Panc1 (cell line): ENCODE measurements at regions not wholly inside any gene's neighbourhood (a gene's known extent, or its start where the extent isn't known, plus 50 kb on each side); places are given as distances from the start of the nearest gene placed in this dataset.

Experiments used
- CTCF ChIP-seq: fragments of 450-650 bp; IDR thresholded peaks from 2 replicates; pipeline ENCODE4 v1.5.1; 2017; ENCODE audit warnings: mild to moderate bottlenecking
- POLR2AphosphoS5 ChIP-seq: IDR thresholded peaks from 2 replicates; pipeline ENCODE4 v1.6.1; 2012; ENCODE audit warnings: mild to moderate bottlenecking, low read depth, low read length, moderate library complexity
- REST ChIP-seq, 2 experiments: IDR thresholded peaks; 2 replicates each; pipeline ENCODE4 v1.6.1; 2011 to 2012; ENCODE audit warnings: low read depth in 2 of 2, control low read depth in 1 of 2, low read length in 1 of 2, mild to moderate bottlenecking in 1 of 2, moderate library complexity in 1 of 2; ENCODE audit not compliant: insufficient read depth in 1 of 2
- SIN3A ChIP-seq: IDR thresholded peaks from 2 replicates; pipeline ENCODE4 v1.6.1; 2012; ENCODE audit warnings: low read depth, mild to moderate bottlenecking, low read length, moderate library complexity, borderline replicate concordance; ENCODE audit not compliant: insufficient read depth
- TCF7L2 ChIP-seq: IDR thresholded peaks from 2 replicates; pipeline ENCODE4 v1.6.1; 2011; ENCODE audit warnings: mild to moderate bottlenecking, low read depth, low read length, inconsistent platforms

- TF ChIP-seq CTCF (no peak), REST (IDR thresholded peaks at IDR 0.05; ENCODE audit: insufficient read depth in 1 of 2, low read depth in 2 of 2, low read length in 1 of 2) (no peak), POLR2AphosphoS5 (no peak), TCF7L2 (no peak), SIN3A (no peak)
Measured at GRCh38 chr14:98208943-98209342, 1063.1 kb downstream of the BCL11B start.
